ENCODE measurements at regions not wholly inside any gene's neighbourhood (a gene's known extent, or its start where the extent isn't known, plus 50 kb on each side); places are given as distances from the start of the nearest gene placed in this dataset.

DNA sequence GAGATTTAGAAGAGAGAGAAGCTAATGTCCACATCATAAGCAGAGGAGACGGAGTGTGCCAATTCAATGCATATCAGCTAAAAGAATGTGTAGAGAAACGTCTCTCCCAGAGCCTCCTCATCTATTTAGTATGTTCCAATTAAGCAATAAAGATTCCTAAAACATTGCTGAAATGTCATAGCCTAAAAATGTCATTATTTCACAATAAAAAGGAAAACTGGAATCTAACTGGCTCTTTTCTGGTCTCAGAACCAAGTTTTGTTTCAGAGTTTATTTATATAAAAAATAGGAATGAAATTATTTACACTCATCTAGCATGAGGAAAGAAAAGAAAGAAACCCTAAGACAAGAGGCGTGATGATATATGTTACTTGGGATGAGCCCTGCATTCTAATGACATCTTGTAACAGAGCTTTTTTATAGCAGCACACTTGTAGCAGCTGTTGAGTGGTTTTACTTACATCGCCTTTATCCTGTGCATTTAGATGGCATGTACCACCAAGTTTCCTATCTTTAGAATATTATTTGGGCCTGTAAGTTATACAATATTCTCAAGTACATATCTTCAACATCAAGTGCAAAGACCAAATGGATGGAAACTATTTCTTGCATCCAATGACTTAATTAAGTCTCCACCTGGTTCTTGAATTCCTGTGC lies 266.3 kb upstream of the PRKD1 start:
- no peak for TF ChIP-seq POLR2A (IDR thresholded peaks at IDR 0.05)
- TF ChIP-seq, protein P1, sequence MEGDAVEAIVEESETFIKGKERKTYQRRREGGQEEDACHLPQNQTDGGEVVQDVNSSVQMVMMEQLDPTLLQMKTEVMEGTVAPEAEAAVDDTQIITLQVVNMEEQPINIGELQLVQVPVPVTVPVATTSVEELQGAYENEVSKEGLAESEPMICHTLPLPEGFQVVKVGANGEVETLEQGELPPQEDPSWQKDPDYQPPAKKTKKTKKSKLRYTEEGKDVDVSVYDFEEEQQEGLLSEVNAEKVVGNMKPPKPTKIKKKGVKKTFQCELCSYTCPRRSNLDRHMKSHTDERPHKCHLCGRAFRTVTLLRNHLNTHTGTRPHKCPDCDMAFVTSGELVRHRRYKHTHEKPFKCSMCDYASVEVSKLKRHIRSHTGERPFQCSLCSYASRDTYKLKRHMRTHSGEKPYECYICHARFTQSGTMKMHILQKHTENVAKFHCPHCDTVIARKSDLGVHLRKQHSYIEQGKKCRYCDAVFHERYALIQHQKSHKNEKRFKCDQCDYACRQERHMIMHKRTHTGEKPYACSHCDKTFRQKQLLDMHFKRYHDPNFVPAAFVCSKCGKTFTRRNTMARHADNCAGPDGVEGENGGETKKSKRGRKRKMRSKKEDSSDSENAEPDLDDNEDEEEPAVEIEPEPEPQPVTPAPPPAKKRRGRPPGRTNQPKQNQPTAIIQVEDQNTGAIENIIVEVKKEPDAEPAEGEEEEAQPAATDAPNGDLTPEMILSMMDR (IDR thresholded peaks at IDR 0.05): no peak
